Mesendoderm (in vitro differentiated cells): ENCODE measurements at regions not wholly inside any gene's neighbourhood (a gene's known extent, or its start where the extent isn't known, plus 50 kb on each side); places are given as distances from the start of the nearest gene placed in this dataset.

Source experiments
- DNase-seq: peaks from one replicate; pipeline ENCODE4 v3.0.0; 2013
- H2AK5ac ChIP-seq: 2 replicates; pipeline ENCODE4 v1.6.1; 2013; ENCODE audit warnings: low read length, inconsistent platforms
- H2BK120ac ChIP-seq: 2 replicates; pipeline ENCODE4 v1.6.1; 2013; ENCODE audit warnings: low read depth, mild to moderate bottlenecking, low read length, moderate library complexity, mixed read lengths
- H2BK15ac ChIP-seq: replicated peaks from 2 replicates; pipeline ENCODE4 v1.6.1; 2013; ENCODE audit warnings: low read depth, mild to moderate bottlenecking, moderate library complexity
- H2BK5ac ChIP-seq: 2 replicates; pipeline ENCODE4 v1.6.1; 2013; ENCODE audit warnings: low read length, inconsistent platforms
- H3K18ac ChIP-seq: 2 replicates; pipeline ENCODE4 v1.6.1; 2013; ENCODE audit warnings: mild to moderate bottlenecking, low read length, mixed read lengths
- H3K23ac ChIP-seq: one replicate; pipeline ENCODE4 v1.6.1; 2013; ENCODE audit warnings: low read length
- H3K27ac ChIP-seq: 2 replicates; pipeline ENCODE4 v1.5.1; 2013; ENCODE audit warnings: low read depth, mild to moderate bottlenecking, inconsistent platforms, low read length, moderate library complexity
- H3K27me3 ChIP-seq: 2 replicates; pipeline ENCODE4 v1.6.1; 2013; ENCODE audit warnings: low read length, control low read depth, mild to moderate bottlenecking, inconsistent platforms; ENCODE audit not compliant: insufficient read depth, poor library complexity
- H3K36me3 ChIP-seq: 2 replicates; pipeline ENCODE4 v1.6.1; 2013; ENCODE audit warnings: low read length, inconsistent platforms; ENCODE audit not compliant: control insufficient read depth, insufficient read depth
- H3K4ac ChIP-seq: one replicate; pipeline ENCODE4 v1.6.1; 2013; ENCODE audit warnings: low read depth, mild to moderate bottlenecking, low read length, moderate library complexity
- H3K4me1 ChIP-seq: 2 replicates; pipeline ENCODE4 v1.6.1; 2013; ENCODE audit warnings: low read depth, low read length, inconsistent platforms; ENCODE audit not compliant: control insufficient read depth
- H3K4me2 ChIP-seq: 2 replicates; pipeline ENCODE4 v1.6.1; 2013; ENCODE audit warnings: low read length
- H3K4me3 ChIP-seq: 2 replicates; pipeline ENCODE4 v1.5.1; 2013; ENCODE audit warnings: mild to moderate bottlenecking, low read length
- H3K56ac ChIP-seq: one replicate; pipeline ENCODE4 v1.6.1; 2013; ENCODE audit warnings: low read length
- H3K79me1 ChIP-seq: 2 replicates; pipeline ENCODE4 v1.6.1; 2013; ENCODE audit warnings: low read length, inconsistent platforms
- H3K79me2 ChIP-seq: 2 replicates; pipeline ENCODE4 v1.6.1; 2013; ENCODE audit warnings: mild to moderate bottlenecking, low read length; ENCODE audit not compliant: control insufficient read depth, insufficient read depth
- H3K9ac ChIP-seq: 2 replicates; pipeline ENCODE4 v1.6.1; 2013; ENCODE audit warnings: low read length, inconsistent platforms
- H4K5ac ChIP-seq: one replicate; pipeline ENCODE4 v1.6.1; 2013; ENCODE audit warnings: low read length
- H4K8ac ChIP-seq: one replicate; pipeline ENCODE4 v1.6.1; 2013; ENCODE audit warnings: low read depth, mild to moderate bottlenecking, control low read depth, low read length, moderate library complexity
- WGBS: extraction: QIAGEN DNeasy Blood & Tissue Kit; methylation state at CpG from one replicate; pipeline ENCODE4 v1.1.7; 2013; ENCODE audit warnings: low lambda C conversion rate, missing lambda C conversion rate; ENCODE audit not compliant: insufficient coverage; ENCODE audit errors: extremely low coverage; 5-methylcytosine and 5-hydroxymethylcytosine counted together

- Histone ChIP-seq H3K56ac (no peak overlapping the region), H3K27ac (no peak overlapping the region), H4K8ac (no peak overlapping the region), H3K79me2 (no peaks in the 10 kb centered on the region), H3K18ac (no peak overlapping the region), H3K4me2 (no peak overlapping the region), H3K36me3 (no peaks in the 10 kb centered on the region), H2AK5ac (no peak overlapping the region), H3K79me1 (no peaks in the 10 kb centered on the region), H3K27me3 (no peaks in the 10 kb centered on the region), H3K9ac (no peak overlapping the region), H3K23ac (no peak overlapping the region), H2BK120ac (no peak overlapping the region), H3K4me3 (no peak overlapping the region), H2BK5ac (no peak overlapping the region), H3K4ac (no peak overlapping the region), H4K5ac (no peak overlapping the region), H2BK15ac (no peak overlapping the region), H3K4me1 (no peaks in the 10 kb centered on the region)
- no CpG with 5 or more reads among the region's 2 CpGs for WGBS
- no peak for DNase-seq
Measured at GRCh38 chr4:125539691-125540090, 224.9 kb downstream of the FAT4 start.

DNA sequence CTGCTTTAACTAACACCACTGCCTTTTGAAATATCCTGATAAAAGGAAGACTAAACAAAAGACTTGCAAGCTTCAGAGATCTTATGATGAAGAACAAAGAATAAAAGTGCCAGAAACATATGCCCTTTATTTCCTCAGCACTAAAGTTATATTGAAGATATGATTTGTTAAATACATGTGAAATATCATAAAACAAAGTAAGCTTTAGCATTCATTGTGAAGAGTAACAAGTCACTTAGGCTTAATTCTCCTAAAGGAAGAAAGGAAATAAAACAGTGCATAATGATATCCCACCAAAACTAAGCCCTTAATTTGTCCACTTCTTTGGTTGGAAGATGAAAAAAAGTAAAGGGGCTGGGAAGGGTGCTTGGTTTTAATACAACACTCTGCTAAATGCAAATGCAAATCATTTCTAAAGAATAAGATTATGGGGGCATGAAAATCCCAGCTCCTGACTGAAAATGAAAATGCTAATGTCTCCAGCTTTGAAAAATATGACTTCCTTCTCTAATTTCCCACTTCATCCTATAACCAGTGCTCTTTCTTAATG is 227.2 kb downstream of the FAT4 start:
- no peak overlapping the region for H4K8ac ChIP-seq
- H3K56ac ChIP-seq, result no peak overlapping the region
- H3K4me2 ChIP-seq, result no peak overlapping the region
- no peaks in the 10 kb centered on the region for H3K36me3 ChIP-seq
- no peaks in the 10 kb centered on the region for H3K79me2 ChIP-seq
- H4K5ac ChIP-seq, result no peak overlapping the region
- H3K9ac ChIP-seq, result no peak overlapping the region
- no peaks in the 10 kb centered on the region for H3K4me1 ChIP-seq
- H3K4ac ChIP-seq, result no peak overlapping the region
- no peak overlapping the region for H2BK15ac ChIP-seq
- H3K23ac ChIP-seq, result no peak overlapping the region
- no peaks in the 10 kb centered on the region for H3K79me1 ChIP-seq
- H3K27me3 ChIP-seq, result no peaks in the 10 kb centered on the region
- DNase-seq, result no peak
- H2BK5ac ChIP-seq, result no peak overlapping the region
- no peak overlapping the region for H3K27ac ChIP-seq
- H2AK5ac ChIP-seq, result no peak overlapping the region
- no peak overlapping the region for H3K4me3 ChIP-seq
- no peak overlapping the region for H2BK120ac ChIP-seq
- H3K18ac ChIP-seq, result no peak overlapping the region

- Histone ChIP-seq H2AK5ac (no peak overlapping the region), H3K36me3 (no peaks in the 10 kb centered on the region), H3K79me1 (no peaks in the 10 kb centered on the region), H4K5ac (no peak overlapping the region), H2BK120ac (no peak overlapping the region), H3K27me3 (no peaks in the 10 kb centered on the region), H3K79me2 (no peaks in the 10 kb centered on the region), H3K23ac (no peak overlapping the region), H3K4me1 (no peaks in the 10 kb centered on the region), H2BK15ac (no peak overlapping the region), H3K56ac (no peak overlapping the region), H4K8ac (no peak overlapping the region), H3K4me2 (no peak overlapping the region), H2BK5ac (no peak overlapping the region), H3K9ac (no peak overlapping the region), H3K4me3 (no peak overlapping the region), H3K18ac (no peak overlapping the region), H3K27ac (no peak overlapping the region), H3K4ac (no peak overlapping the region)
- WGBS, result no CpG with 5 or more reads among the region's 15 CpGs
- DNase-seq, result no peak
Measured at GRCh38 chr4:125546272-125546671, 231.5 kb downstream of the FAT4 start.

DNA sequence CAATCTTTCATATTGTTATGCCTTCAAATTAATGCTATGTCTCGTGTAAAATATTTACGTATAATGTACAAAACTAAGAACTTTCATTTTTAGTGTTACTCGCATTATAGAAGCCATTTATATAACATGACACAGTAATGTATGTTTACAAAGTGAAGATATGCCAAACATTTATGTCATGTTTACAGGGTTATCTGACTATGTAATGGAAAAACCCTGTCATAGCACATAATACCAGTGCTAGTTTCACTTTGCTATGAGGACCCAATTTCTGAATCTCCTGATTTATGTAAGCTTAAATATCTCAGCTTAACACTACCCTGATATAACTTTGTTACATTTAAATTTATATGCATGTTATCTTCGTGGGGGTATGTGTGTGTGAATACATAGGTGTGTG is 233.1 kb downstream of the FAT4 start:
- no peak overlapping the region for H3K27ac ChIP-seq
- no peak overlapping the region for H3K9ac ChIP-seq
- H3K79me1 ChIP-seq, result no peaks in the 10 kb centered on the region
- no peak overlapping the region for H3K4me3 ChIP-seq
- no peak overlapping the region for H3K4me2 ChIP-seq
- H3K56ac ChIP-seq, result no peak overlapping the region
- H2BK5ac ChIP-seq, result no peak overlapping the region
- no peaks in the 10 kb centered on the region for H3K27me3 ChIP-seq
- no peak overlapping the region for H3K18ac ChIP-seq
- no CpG with 5 or more reads among the region's 4 CpGs for WGBS
- no peak overlapping the region for H3K23ac ChIP-seq
- H4K8ac ChIP-seq, result no peak overlapping the region
- DNase-seq, result no peak
- no peak overlapping the region for H3K4ac ChIP-seq
- H2AK5ac ChIP-seq, result no peak overlapping the region
- H2BK15ac ChIP-seq, result no peak overlapping the region
- no peaks in the 10 kb centered on the region for H3K79me2 ChIP-seq
- no peak overlapping the region for H2BK120ac ChIP-seq
- H4K5ac ChIP-seq, result no peak overlapping the region
- no peaks in the 10 kb centered on the region for H3K4me1 ChIP-seq
- no peaks in the 10 kb centered on the region for H3K36me3 ChIP-seq

- no peak overlapping the region for H3K56ac ChIP-seq
- no peak overlapping the region for H3K27ac ChIP-seq
- no peak overlapping the region for H4K8ac ChIP-seq
- H2BK15ac ChIP-seq, result no peak overlapping the region
- no peak overlapping the region for H2BK120ac ChIP-seq
- no peak overlapping the region for H3K9ac ChIP-seq
- no peak overlapping the region for H3K4me3 ChIP-seq
- H4K5ac ChIP-seq, result no peak overlapping the region
- no peaks in the 10 kb centered on the region for H3K27me3 ChIP-seq
- H3K4me1 ChIP-seq, result no peaks in the 10 kb centered on the region
- H3K18ac ChIP-seq, result no peak overlapping the region
- H3K23ac ChIP-seq, result no peak overlapping the region
- H2BK5ac ChIP-seq, result no peak overlapping the region
- H3K36me3 ChIP-seq, result no peaks in the 10 kb centered on the region
- WGBS, result no CpG with 5 or more reads among the region's 5 CpGs
- H3K79me2 ChIP-seq, result no peaks in the 10 kb centered on the region
- H3K79me1 ChIP-seq, result no peaks in the 10 kb centered on the region
- H3K4ac ChIP-seq, result no peak overlapping the region
- H3K4me2 ChIP-seq, result no peak overlapping the region
- no peak for DNase-seq
- H2AK5ac ChIP-seq, result no peak overlapping the region
Measured at GRCh38 chr4:125550769-125551168, 236.0 kb downstream of the FAT4 start.

GRCh38 chr4:125551466-125551865 is 236.7 kb downstream of the FAT4 start:
- Histone ChIP-seq H3K56ac (no peak overlapping the region), H2BK120ac (no peak overlapping the region), H3K79me1 (no peaks in the 10 kb centered on the region), H3K18ac (no peak overlapping the region), H2AK5ac (no peak overlapping the region), H3K4me3 (no peak overlapping the region), H4K8ac (no peak overlapping the region), H3K36me3 (no peaks in the 10 kb centered on the region), H3K27ac (no peak overlapping the region), H3K4ac (no peak overlapping the region), H4K5ac (no peak overlapping the region), H2BK5ac (no peak overlapping the region), H3K79me2 (no peaks in the 10 kb centered on the region), H3K4me2 (no peak overlapping the region), H3K27me3 (no peaks in the 10 kb centered on the region), H3K23ac (no peak overlapping the region), H3K9ac (no peak overlapping the region), H3K4me1 (no peaks in the 10 kb centered on the region), H2BK15ac (no peak overlapping the region)
- DNase-seq, result no peak
- WGBS, result no CpG with 5 or more reads among the region's 2 CpGs
